Pancreas (tissue), 10 donors: ENCODE measurements at regions not wholly inside any gene's neighbourhood (a gene's known extent, or its start where the extent isn't known, plus 50 kb on each side); places are given as distances from the start of the nearest gene placed in this dataset.

Source experiments
- ATAC-seq, 4 donors: fragments of 200-7000 bp; cut with Tn5 transposase; one replicate each; pipeline versions ENCODE4 v1.8.0 to v1.9.1; 2020; ENCODE audit warnings: mild to moderate bottlenecking in 4 of 4, moderate library complexity in 4 of 4
- DNase-seq, 6 donors: peaks; one replicate each; pipeline ENCODE4 v3.0.0-alpha.2; 2020
- FAIRE-seq: peaks from 2 replicates; lab custom pipeline; 2012; peaks lifted over from hg19 to GRCh38; lab: Jason Lieb, UNC
- H3K27ac ChIP-seq, 4 donors: fragments of 200-600 bp; sonication (generic); 1 replicate in 3 of 4; 2 replicates in 1 of 4; pipeline versions ENCODE4 v1.5.0 to v1.8.0; 2020
- H3K27me3 ChIP-seq, 4 donors: fragments of 200-600 bp; one replicate each; pipeline ENCODE4 v1.8.0; 2021
- H3K36me3 ChIP-seq, 3 donors: fragments of 200-600 bp; sonication (generic) in 1 of 3; one replicate each; pipeline versions ENCODE4 v1.5.0 to v1.8.0; 2020 to 2021
- H3K4me1 ChIP-seq, 3 donors: fragments of 200-600 bp; one replicate each; pipeline ENCODE4 v1.8.0; 2021
- H3K4me3 ChIP-seq, 4 donors: fragments of 200-600 bp; sonication (generic) in 2 of 4; one replicate each; pipeline versions ENCODE4 v1.5.0 to v1.8.0; 2020 to 2021
- H3K9me3 ChIP-seq, 4 donors: fragments of 200-600 bp; one replicate each; pipeline ENCODE4 v1.8.0; 2021
- CTCF ChIP-seq, 4 donors: fragments of 200-600 bp; sonication (generic) in 3 of 4; IDR thresholded peaks; one replicate each; pipeline versions ENCODE4 v1.5.0 to v1.8.0; 2021; ENCODE audit warnings: antibody characterized with exemption in 4 of 4
- WGBS, 2 donors: extraction: QIAGEN DNeasy Blood & Tissue Kit; methylation state at CpG; one replicate each; pipeline ENCODE4 v1.1.7; 2013; 5-methylcytosine and 5-hydroxymethylcytosine counted together
- intact Hi-C, 3 donors: fragments of 100-400 bp; cut with DNase I; formaldehyde crosslinking; loops; one replicate each; pipeline versions ENCODE4 v1.11.1 to v1.14.2; 2022
- donor health status: healthy with polysubstance abuse.
- donor health status: DM: no; HTN: no; CAD: no; lungs with moderate emphysema.
- donor health status: DM: no; HTN: no; CAD: no.
- donor health status: control.
- donor health status: control.
- donor health status: Bipolar disorder and iron deficiency.
- donor health status: DM: yes; HTN: yes; CAD: no.
- donor health status: DM: no; HTN: no; CAD: no.
- donor health status: DM: no; HTN: no; CAD: no.
- donor health status: DM: yes; HTN: yes; CAD: no.

GRCh38 chrX:65596270-65597034, 61.9 kb upstream of the LAS1L start:
- H3K4me1 ChIP-seq = no peaks in the 10 kb centered on the region
- 60 to 65% methylated on average over 2 of the region's 2 CpGs for WGBS, 2 donors

GRCh38 chrX:65595460-65595876, 60.9 kb upstream of the LAS1L start:
- intact Hi-C loops = no loop called here
- peak; percentile 97 for FAIRE-seq
- no peaks in the 10 kb centered on the region for H3K36me3 ChIP-seq
- peak; percentile 67 to 93 (median 90) for DNase-seq
- peak overlapping the region in 2 of 4 donors; percentile 35 to 63 for H3K27ac ChIP-seq
- WGBS, 2 donors = 22 to 24% methylated on average over 3 of the region's 3 CpGs
- ATAC-seq = peak; percentile 84 to 99 (median 98)
- H3K27me3 ChIP-seq = no peaks in the 10 kb centered on the region
- no peaks in the 10 kb centered on the region for H3K4me1 ChIP-seq
- no peak overlapping the region for H3K4me3 ChIP-seq
- TF ChIP-seq CTCF (IDR thresholded peaks at IDR 0.05) = peak; percentile 96 to 99 (median 96)
- no peaks in the 10 kb centered on the region for H3K9me3 ChIP-seq

More at GRCh38 chrX:65596270-65597034, 61.9 kb upstream of the LAS1L start:
- intact Hi-C loops = no loop called here
- Histone ChIP-seq H3K9me3 (no peaks in the 10 kb centered on the region), H3K4me3 (no peak overlapping the region), H3K27ac (peak overlapping the region in 2 of 4 donors; percentile 35 to 63), H3K27me3 (no peaks in the 10 kb centered on the region), H3K36me3 (no peaks in the 10 kb centered on the region)
- DNase-seq (no peak), ATAC-seq (peak in 2 of 4 donors; percentile 26 to 36), FAIRE-seq (no peak)
- TF ChIP-seq CTCF (IDR thresholded peaks at IDR 0.05) = no peak

GRCh38 chrX:65591206-65591605, 56.6 kb upstream of the LAS1L start:
- FAIRE-seq (no peak), DNase-seq (no peak), ATAC-seq (no peak)
- H3K4me3 ChIP-seq = no peak overlapping the region
- H3K36me3 ChIP-seq = no peaks in the 10 kb centered on the region
- no peaks in the 10 kb centered on the region for H3K9me3 ChIP-seq
- intact Hi-C loops = no loop called here
- H3K4me1 ChIP-seq = no peaks in the 10 kb centered on the region
- no peak for TF ChIP-seq CTCF (IDR thresholded peaks at IDR 0.05)
- WGBS, 2 donors = 46 to 47% methylated on average over 2 of the region's 2 CpGs
- H3K27ac ChIP-seq = no peak overlapping the region
- H3K27me3 ChIP-seq = peaks cover 0 to 6% (median 0%) of the 10 kb centered on the region in 4 donors

- FAIRE-seq = no peak
- intact Hi-C loops = loop anchor here in 2 of 3 donors (5.0 to 10.0 kb wide), 2 partner anchors 393 to 405 kb away; no protein-coding TSS in a partner anchor
- 36 to 45% methylated on average over 4 of the region's 4 CpGs for WGBS, 2 donors
- no peak for TF ChIP-seq CTCF (IDR thresholded peaks at IDR 0.05)
- no peak for DNase-seq
- peaks cover 0 to 10% (median 0%) of the 10 kb centered on the region in 4 donors for H3K27me3 ChIP-seq
- H3K4me1 ChIP-seq = no peaks in the 10 kb centered on the region
- H3K27ac ChIP-seq = no peak overlapping the region
- no peaks in the 10 kb centered on the region for H3K9me3 ChIP-seq
- H3K36me3 ChIP-seq = no peaks in the 10 kb centered on the region
- H3K4me3 ChIP-seq = no peak overlapping the region
- no peak for ATAC-seq
These were observed 54.7 kb upstream of the LAS1L start for GRCh38 chrX:65589304-65589703.

- no peak for DNase-seq
- H3K4me1 ChIP-seq = no peaks in the 10 kb centered on the region
- no peak overlapping the region for H3K27ac ChIP-seq
- no peaks in the 10 kb centered on the region for H3K9me3 ChIP-seq
- H3K4me3 ChIP-seq = no peak overlapping the region
- H3K27me3 ChIP-seq = peaks cover 0 to 10% (median 1%) of the 10 kb centered on the region in 4 donors
- TF ChIP-seq CTCF (IDR thresholded peaks at IDR 0.05) = no peak
- no peaks in the 10 kb centered on the region for H3K36me3 ChIP-seq
- WGBS, 2 donors = 47 to 52% methylated on average over 1 of the region's 1 CpG
- no peak for FAIRE-seq
- no peak for ATAC-seq
- intact Hi-C loops = loop anchor here in 2 of 3 donors (5.0 to 10.0 kb wide), 2 partner anchors 394 to 406 kb away; no protein-coding TSS in a partner anchor
These were observed 54.2 kb upstream of the LAS1L start for GRCh38 chrX:65588795-65589194.
